Ascending aorta (tissue), 2 donors: ENCODE measurements at regions not wholly inside any gene's neighbourhood (a gene's known extent, or its start where the extent isn't known, plus 50 kb on each side); places are given as distances from the start of the nearest gene placed in this dataset.

ENCODE experiments used
- DNase-seq, 2 donors: peaks; one replicate each; pipeline ENCODE4 v3.0.0-alpha.2; 2019; ENCODE audit warnings: low spot score in 2 of 2
- H3K27ac ChIP-seq, 2 donors: fragments of 200-600 bp; sonication (generic); one replicate each; pipeline ENCODE4 v1.5.1; 2016 to 2017; ENCODE audit warnings: mild to moderate bottlenecking in 1 of 2
- H3K27me3 ChIP-seq: fragments of 200-600 bp; sonication (generic); one replicate; pipeline ENCODE4 v1.5.1; 2017
- H3K36me3 ChIP-seq, 2 donors: fragments of 200-600 bp; sonication (generic); one replicate each; pipeline ENCODE4 v1.5.1; 2016
- H3K4me1 ChIP-seq, 2 donors: fragments of 200-600 bp; sonication (generic); one replicate each; pipeline ENCODE4 v1.5.1; 2016 to 2017; ENCODE audit warnings: mild to moderate bottlenecking in 1 of 2
- H3K4me3 ChIP-seq, 2 donors: fragments of 200-600 bp; sonication (generic); one replicate each; pipeline ENCODE4 v1.5.1; 2016 to 2017; ENCODE audit warnings: mild to moderate bottlenecking in 1 of 2
- H3K9me3 ChIP-seq, 2 donors: fragments of 200-600 bp; sonication (generic); one replicate each; pipeline ENCODE4 v1.5.1; 2016
- CTCF ChIP-seq, 3 experiments: fragments of 200-600 bp in 2 of 3; fragments of 450-650 bp in 1 of 3; sonication (generic) in 2 of 3; IDR thresholded peaks; one replicate each; pipeline ENCODE4 v1.5.1; 2016 to 2019; ENCODE audit warnings: antibody characterized with exemption in 3 of 3, mild to moderate bottlenecking in 1 of 3, moderate library complexity in 1 of 3
- intact Hi-C: fragments of 100-400 bp; cut with DNase I; formaldehyde crosslinking; loops from one replicate; pipeline ENCODE4 v1.15.1; 2023

GRCh38 chr4:126238013-126238412 is 923.3 kb downstream of the FAT4 start:
- TF ChIP-seq CTCF (IDR thresholded peaks at IDR 0.05): no peak
- DNase-seq: no peak

GRCh38 chr4:126241634-126242033 is 926.9 kb downstream of the FAT4 start:
- no peak for DNase-seq
- Histone ChIP-seq H3K9me3 (peaks cover 0 to 7% of the 10 kb centered on the region in 2 donors), H3K4me3 (no peak overlapping the region), H3K27me3 (no peaks in the 10 kb centered on the region), H3K36me3 (no peaks in the 10 kb centered on the region), H3K27ac (no peak overlapping the region), H3K4me1 (no peaks in the 10 kb centered on the region)
- no peak for TF ChIP-seq CTCF (IDR thresholded peaks at IDR 0.05)
- intact Hi-C loops: no loop called here

More at GRCh38 chr4:126238013-126238412, 923.3 kb downstream of the FAT4 start:
- Histone ChIP-seq H3K4me3 (no peak overlapping the region), H3K27ac (no peak overlapping the region), H3K4me1 (no peaks in the 10 kb centered on the region), H3K9me3 (peaks cover 0 to 18% of the 10 kb centered on the region in 2 donors), H3K36me3 (no peaks in the 10 kb centered on the region), H3K27me3 (no peaks in the 10 kb centered on the region)
- intact Hi-C loops: no loop called here

- Histone ChIP-seq H3K27me3 (no peaks in the 10 kb centered on the region), H3K9me3 (peaks cover 0 to 7% of the 10 kb centered on the region in 2 donors), H3K27ac (peak overlapping the region in 1 of 2 donors; percentile 37), H3K4me3 (no peak overlapping the region), H3K4me1 (no peaks in the 10 kb centered on the region), H3K36me3 (no peaks in the 10 kb centered on the region)
- DNase-seq: no peak
- TF ChIP-seq CTCF (IDR thresholded peaks at IDR 0.05): no peak
- intact Hi-C loops: no loop called here
Measured at GRCh38 chr4:126242679-126243390, 928.1 kb downstream of the FAT4 start.

GRCh38 chr4:126247409-126247808 is 932.7 kb downstream of the FAT4 start:
- H3K36me3 ChIP-seq: no peaks in the 10 kb centered on the region
- H3K4me1 ChIP-seq: no peaks in the 10 kb centered on the region
- TF ChIP-seq CTCF (IDR thresholded peaks at IDR 0.05): no peak
- H3K9me3 ChIP-seq: peaks cover 0 to 7% of the 10 kb centered on the region in 2 donors
- intact Hi-C loops: no loop called here
- no peak for DNase-seq
- no peak overlapping the region for H3K27ac ChIP-seq
- H3K4me3 ChIP-seq: no peak overlapping the region
- H3K27me3 ChIP-seq: no peaks in the 10 kb centered on the region

- H3K4me3 ChIP-seq: no peak overlapping the region
- H3K27ac ChIP-seq: no peak overlapping the region
- peaks cover 0 to 6% of the 10 kb centered on the region in 2 donors for H3K9me3 ChIP-seq
- no peaks in the 10 kb centered on the region for H3K27me3 ChIP-seq
- TF ChIP-seq CTCF (IDR thresholded peaks at IDR 0.05): no peak
- no peaks in the 10 kb centered on the region for H3K36me3 ChIP-seq
- H3K4me1 ChIP-seq: no peaks in the 10 kb centered on the region
- intact Hi-C loops: no loop called here
- DNase-seq: no peak
Measured at GRCh38 chr4:126250006-126250405, 935.3 kb downstream of the FAT4 start.
